OCI-LY3 (cell line): ENCODE measurements at regions not wholly inside any gene's neighbourhood (a gene's known extent, or its start where the extent isn't known, plus 50 kb on each side); places are given as distances from the start of the nearest gene placed in this dataset.

Experiments used
- H2AFZ ChIP-seq: fragments of 200-600, 300-600 bp; shearing (Covaris generic); 2 replicates; pipeline ENCODE4 v1.6.0; 2014; ENCODE audit warnings: antibody characterized with exemption, low read depth, low read length
- H3K27ac ChIP-seq: fragments of 200-600, 300-600 bp; sonication (generic); 2 replicates; pipeline ENCODE4 v1.5.1; 2014; ENCODE audit warnings: mild to moderate bottlenecking, low read length, moderate library complexity, mixed read lengths
- H3K27me3 ChIP-seq: fragments of 200-600, 300-600 bp; sonication (generic); 2 replicates; pipeline ENCODE4 v1.6.1; 2014; ENCODE audit warnings: low read depth, low read length, mixed read lengths
- H3K36me3 ChIP-seq: fragments of 200-600, 300-600 bp; sonication (generic); replicated peaks from 2 replicates; pipeline ENCODE3; 2014; ENCODE audit warnings: low read depth, low read length, mixed read lengths
- H3K4me1 ChIP-seq: fragments of 300-600, 200-600 bp; sonication (generic); 2 replicates; pipeline ENCODE4 v1.6.1; 2014; ENCODE audit warnings: low read length, mixed read lengths
- H3K4me2 ChIP-seq: fragments of 200-600, 300-600 bp; sonication (generic); 2 replicates; pipeline ENCODE4 v1.6.1; 2014; ENCODE audit warnings: low read length, mixed read lengths
- H3K4me3 ChIP-seq: fragments of 300-600, 200-600 bp; sonication (generic); 2 replicates; pipeline ENCODE4 v1.5.1; 2014; ENCODE audit warnings: antibody characterized with exemption, mild to moderate bottlenecking, low read length, moderate library complexity
- H3K79me2 ChIP-seq: fragments of 300-600, 200-600 bp; shearing (Covaris generic); 2 replicates; pipeline ENCODE4 v1.6.1; 2014; ENCODE audit warnings: mild to moderate bottlenecking, low read length, mixed read lengths
- H3K9ac ChIP-seq: fragments of 300-600, 200-600 bp; shearing (Covaris generic); 2 replicates; pipeline ENCODE4 v1.6.0; 2014; ENCODE audit warnings: mild to moderate bottlenecking, low read length, moderate library complexity
- H3K9me3 ChIP-seq: fragments of 200-600, 300-600 bp; shearing (Covaris generic); 2 replicates; pipeline ENCODE4 v1.6.1; 2014; ENCODE audit warnings: low read length, mixed read lengths; ENCODE audit not compliant: insufficient read depth
- H4K20me1 ChIP-seq: fragments of 200-600, 300-600 bp; sonication (generic); 2 replicates; pipeline ENCODE4 v1.6.1; 2016; ENCODE audit warnings: low read length, mixed read lengths; ENCODE audit not compliant: insufficient read depth
- EZH2phosphoT487 ChIP-seq: fragments of 200-600 bp; shearing (Covaris generic); IDR thresholded peaks from 2 replicates; pipeline ENCODE4 v1.6.1; 2018; ENCODE audit warnings: antibody characterized with exemption, mixed run types, low read depth
- TF ChIP-seq, protein P1 (sequence below): fragments of 200-600, 300-600 bp; sonication (generic); IDR thresholded peaks from 2 replicates; pipeline ENCODE4 v1.5.1; 2014; ENCODE audit warnings: antibody characterized with exemption, low read length, low read depth

- no peaks in the 10 kb centered on the region for H3K27me3 ChIP-seq
- H3K79me2 ChIP-seq: no peaks in the 10 kb centered on the region
- no peak overlapping the region for H3K4me3 ChIP-seq
- H3K9me3 ChIP-seq: no peaks in the 10 kb centered on the region
- no peak overlapping the region for H3K9ac ChIP-seq
- peaks cover 4% of the 10 kb centered on the region; the same call in 1 of the 2 replicates for H3K4me1 ChIP-seq
- no peak overlapping the region for H3K27ac ChIP-seq
- H3K36me3 ChIP-seq: no peaks in the 10 kb centered on the region
- no peaks in the 10 kb centered on the region for H4K20me1 ChIP-seq
- no peak for TF ChIP-seq EZH2phosphoT487
- TF ChIP-seq, protein P1, sequence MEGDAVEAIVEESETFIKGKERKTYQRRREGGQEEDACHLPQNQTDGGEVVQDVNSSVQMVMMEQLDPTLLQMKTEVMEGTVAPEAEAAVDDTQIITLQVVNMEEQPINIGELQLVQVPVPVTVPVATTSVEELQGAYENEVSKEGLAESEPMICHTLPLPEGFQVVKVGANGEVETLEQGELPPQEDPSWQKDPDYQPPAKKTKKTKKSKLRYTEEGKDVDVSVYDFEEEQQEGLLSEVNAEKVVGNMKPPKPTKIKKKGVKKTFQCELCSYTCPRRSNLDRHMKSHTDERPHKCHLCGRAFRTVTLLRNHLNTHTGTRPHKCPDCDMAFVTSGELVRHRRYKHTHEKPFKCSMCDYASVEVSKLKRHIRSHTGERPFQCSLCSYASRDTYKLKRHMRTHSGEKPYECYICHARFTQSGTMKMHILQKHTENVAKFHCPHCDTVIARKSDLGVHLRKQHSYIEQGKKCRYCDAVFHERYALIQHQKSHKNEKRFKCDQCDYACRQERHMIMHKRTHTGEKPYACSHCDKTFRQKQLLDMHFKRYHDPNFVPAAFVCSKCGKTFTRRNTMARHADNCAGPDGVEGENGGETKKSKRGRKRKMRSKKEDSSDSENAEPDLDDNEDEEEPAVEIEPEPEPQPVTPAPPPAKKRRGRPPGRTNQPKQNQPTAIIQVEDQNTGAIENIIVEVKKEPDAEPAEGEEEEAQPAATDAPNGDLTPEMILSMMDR: no peak
- no peak overlapping the region for H2AFZ ChIP-seq
- H3K4me2 ChIP-seq: no peak overlapping the region
These were observed 50.2 kb upstream of the C1GALT1C1 start for GRCh38 chrX:120680090-120680489.
